Right hindlimb (tissue), 1 donor: ENCODE measurements at regions not wholly inside any gene's neighbourhood (a gene's known extent, or its start where the extent isn't known, plus 50 kb on each side); places are given as distances from the start of the nearest gene placed in this dataset.
"Not testable (repeated sequence)": the region's sequence is repeated elsewhere in the genome, so short reads cannot be mapped to it uniquely, and the experiment has no call there.

Source experiments
- DNase-seq: peaks from one replicate; pipeline ENCODE4 v3.0.0-alpha.2; 2018

DNA sequence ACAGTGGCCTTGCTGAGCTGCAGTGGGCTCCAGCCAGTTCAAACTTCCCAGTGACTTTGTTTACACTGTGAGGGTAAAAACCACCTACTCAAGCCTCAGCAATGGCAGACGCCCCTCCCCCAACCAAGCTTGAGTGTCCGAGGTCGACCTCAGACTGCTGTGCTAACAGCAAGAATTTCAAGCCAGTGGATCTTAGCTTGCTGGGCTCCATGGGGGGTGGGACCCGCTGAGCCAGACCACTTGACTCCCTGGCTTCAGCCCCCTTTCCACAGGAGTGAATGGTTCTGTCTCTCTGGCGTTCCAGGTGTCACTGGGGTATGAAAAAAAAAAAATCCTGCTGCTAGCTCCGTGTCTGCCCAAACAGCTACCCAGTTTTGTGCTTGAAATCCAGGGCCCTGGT lies 168.9 kb upstream of the INTU start:
- DNase-seq = no peak

DNA sequence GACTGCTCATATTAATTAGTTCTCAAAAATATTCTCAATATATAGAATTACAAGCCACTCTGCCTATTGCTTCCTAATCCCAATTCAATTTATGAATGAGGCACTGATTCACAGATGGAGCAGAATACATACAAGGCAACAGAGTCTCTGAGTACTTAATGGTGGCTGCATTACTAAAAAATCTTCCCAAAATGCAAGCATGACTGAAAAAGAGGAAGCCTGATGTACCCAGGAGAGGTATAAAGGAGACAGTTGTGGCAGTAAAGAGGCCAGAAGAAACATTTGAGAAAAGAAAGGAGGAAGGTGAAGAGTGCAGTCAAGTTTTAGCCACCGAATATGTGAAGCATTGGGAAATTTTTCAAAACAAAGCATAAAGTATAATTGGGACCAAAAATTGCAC lies 163.2 kb upstream of the INTU start:
- no peak for DNase-seq

DNA sequence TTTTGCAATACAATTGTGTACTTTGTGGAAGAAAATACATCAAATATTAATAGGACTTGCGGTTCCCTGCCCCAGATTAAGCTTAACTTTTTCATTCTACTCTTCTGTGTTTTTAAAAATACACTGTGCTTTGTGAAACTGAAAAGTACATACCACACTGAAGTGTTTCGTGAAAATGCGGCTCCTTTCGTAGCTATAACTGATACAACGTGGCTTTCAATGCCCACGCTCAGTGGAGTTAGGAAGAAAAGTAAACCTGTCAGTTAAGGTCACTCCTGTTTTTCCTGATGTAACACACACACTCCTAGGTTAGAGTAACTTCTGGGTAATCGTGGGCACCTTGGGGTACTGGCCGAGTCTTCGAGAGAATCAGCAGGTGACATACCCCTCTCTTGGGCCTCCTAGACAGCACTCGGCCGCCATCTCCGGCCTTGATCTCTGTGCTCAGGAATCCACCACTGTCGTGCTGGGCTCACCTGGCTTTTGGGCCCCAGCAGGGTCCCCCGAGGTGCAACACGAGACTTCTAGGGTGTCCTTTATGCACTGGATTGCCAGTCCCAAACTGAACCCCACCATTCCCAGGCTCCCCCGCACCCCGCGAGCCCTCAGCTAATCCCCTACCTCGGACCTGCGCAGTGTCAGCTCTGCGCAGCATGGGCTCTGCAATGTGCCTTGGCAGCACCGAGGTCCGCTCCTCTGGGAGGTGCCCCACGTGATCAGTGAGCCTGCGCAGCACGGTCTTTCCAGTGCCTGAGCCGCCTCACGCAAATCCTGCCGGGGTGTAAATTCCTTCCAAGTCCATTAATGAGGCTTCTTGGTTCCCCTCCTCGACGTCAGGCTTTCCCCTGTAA lies 162.6 kb upstream of the INTU start:
- DNase-seq = no peak

DNA sequence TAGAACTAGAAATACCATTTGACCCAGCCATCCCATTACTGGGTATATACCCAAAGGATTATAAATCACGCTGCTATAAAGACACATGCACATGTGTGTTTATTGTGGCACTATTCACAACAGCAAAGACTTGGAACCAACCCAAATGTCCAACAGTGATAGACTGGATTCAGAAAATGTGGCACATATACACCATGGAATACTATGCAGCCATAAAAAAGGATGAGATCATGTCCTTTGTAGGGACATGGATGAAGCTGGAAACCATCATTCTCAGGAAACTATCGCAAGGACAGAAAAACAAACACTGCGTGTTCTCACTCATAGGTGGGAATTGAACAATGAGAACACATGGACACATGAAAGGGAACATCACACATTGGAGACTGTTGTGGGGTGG lies 154.5 kb upstream of the INTU start:
- DNase-seq = not testable (repeated sequence)

DNA sequence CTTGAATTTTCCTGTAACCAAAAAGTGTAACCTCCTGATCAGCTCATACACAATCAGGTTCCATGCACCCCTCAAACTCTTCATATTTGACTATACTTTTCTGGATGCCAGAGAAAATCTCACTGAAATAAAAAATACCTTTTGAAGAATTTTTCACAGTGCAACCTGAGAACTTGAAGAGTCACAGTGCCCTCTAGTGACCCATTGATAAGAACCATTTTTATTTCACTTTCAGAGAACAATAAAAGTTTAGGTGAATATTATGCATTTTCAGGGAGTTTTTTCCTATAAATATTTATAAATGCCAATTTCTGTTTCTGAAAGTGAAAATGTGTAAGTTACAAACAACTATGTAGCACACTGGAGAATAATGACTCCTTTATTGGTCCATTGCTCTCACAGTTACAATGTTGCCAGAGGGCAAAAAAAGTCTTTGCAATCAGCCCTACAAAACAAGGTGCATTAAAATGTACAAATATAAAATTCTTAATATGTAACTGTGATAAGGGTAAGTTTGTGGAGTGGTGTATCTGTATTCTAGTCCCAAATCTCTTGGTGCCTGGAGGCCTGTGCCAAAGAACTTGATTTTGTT lies 153.6 kb upstream of the INTU start:
- DNase-seq = no peak

DNA sequence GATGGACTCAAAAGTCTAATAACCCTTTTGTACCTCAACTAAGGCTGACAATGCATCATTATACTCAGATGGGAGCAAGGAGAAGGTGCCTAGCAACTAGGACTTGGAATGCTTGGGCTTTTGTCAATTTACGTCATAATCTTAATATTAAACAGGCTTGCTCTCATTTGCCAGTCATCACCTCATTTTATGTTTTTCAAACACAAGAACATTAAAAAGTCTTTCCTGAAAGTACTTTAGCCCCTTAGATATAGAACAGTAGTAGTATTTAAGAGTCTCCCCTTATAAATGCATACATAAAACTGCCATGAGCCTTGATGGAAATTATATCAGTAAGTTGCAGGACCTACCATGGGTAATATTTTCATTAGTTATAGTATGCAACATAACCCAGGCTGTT lies 150.7 kb upstream of the INTU start:
- no peak for DNase-seq

DNA sequence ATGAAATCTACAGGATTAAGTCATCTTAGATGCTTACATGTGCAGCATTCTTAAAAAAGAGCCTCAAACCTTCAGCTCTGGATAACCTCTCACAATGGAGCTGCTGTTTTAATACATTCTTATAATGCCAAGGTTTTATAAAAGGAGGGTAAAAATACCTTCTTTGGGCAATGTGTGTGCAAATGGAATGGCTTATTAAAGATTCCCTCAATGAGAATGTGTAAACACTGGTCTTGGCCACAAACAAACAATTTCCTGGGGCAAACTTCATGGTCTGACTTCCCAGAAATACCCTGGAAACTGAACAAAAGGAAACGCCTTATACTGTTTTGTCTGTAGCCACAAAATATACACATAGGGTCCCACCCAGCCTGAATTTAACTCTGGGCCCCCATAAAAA lies 148.6 kb upstream of the INTU start:
- DNase-seq = no peak

DNA sequence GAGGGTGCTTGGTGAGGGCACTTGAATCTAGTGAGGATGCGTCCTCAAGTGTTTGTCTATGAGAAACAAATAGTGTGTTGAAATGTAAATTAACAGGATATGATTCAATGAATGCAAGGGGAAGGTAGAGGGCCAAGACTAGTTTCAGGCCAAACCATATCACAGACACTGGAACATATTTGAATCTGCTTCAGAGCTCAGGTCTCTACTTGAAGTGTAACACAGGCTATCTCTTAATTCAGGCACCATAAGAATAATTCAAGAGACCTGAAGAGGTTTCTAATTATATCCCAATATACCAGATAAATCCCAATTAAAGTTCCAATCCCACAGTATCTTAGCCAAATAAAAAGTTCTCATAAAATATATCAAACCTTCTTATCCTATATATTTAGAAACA lies 146.5 kb upstream of the INTU start:
- no peak for DNase-seq

DNA sequence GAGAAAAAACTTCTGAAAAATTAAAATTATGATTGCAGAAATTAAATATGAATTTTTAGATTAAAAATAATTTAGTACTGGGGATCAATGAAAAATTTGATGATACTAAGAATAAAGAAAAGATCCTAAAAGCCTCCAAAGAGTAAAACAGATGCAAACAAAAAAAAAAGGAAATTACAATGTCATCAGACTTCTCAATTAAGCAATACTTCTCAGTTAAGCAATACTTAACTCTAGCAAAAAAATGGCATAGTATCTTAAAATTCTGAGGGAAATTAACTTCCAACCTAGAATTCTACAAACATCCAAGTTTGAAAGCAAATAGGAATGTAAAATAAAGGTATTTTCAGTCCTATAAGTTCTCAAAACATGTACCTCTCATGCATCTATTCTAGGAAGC lies 141.2 kb upstream of the INTU start:
- DNase-seq = no peak

DNA sequence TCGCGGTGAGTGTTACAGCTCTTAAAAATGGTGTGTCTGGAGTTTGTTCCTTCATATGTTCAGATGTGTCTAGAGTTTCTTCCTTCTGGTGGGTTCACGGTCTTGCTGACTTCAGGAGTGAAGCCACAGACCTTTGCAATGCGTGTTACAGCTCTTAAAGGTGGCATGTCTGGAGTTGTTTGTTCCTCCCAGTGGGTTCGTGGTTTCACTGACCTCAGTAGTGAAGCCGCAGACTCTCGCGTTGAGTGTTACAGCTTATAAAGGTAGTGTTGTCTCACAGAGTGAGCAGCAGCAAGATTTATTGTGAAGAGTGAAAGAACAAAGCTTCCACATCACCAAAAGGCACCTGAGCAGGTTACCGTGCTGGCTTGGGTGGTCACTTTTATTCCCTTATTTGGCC lies 135.9 kb upstream of the INTU start:
- DNase-seq = not testable (repeated sequence)

DNA sequence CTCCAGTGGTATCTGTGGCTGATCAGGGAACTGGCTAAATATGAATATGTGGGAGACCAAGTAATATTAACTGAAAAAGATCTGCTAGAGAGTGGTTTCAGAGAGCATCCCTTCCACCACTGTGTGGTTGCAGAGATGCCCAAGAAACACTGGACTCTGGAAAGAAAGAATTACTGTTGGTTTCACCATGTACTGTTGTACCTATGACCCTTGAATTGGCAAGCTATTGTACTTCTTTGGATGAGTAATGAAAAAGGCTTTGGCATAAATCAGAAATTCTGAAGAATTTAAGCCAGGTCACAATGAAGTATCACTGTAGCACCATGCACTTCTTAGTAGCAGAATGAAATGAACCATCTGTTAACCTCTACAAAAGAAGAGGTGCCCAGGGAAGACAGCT lies 134.4 kb upstream of the INTU start:
- no peak for DNase-seq

DNA sequence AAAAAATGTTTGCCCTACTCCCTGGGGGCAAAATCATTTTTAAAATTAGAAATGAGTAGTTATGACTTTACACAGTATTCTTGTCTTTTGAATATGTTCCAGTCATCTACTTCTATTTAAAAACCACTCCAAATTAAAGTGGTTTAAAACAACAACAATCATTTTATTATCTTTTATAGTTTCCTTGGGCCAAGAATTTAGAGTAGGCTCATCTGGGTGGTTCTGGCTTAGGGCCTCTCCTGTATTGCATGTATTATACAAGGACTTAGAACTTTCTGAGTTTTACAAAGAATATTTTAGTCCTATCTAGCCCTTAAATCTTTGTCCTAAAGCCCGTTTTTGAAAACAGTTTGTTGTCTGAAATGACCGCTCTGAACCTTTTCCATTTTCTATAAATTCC lies 132.5 kb upstream of the INTU start:
- DNase-seq = no peak

DNA sequence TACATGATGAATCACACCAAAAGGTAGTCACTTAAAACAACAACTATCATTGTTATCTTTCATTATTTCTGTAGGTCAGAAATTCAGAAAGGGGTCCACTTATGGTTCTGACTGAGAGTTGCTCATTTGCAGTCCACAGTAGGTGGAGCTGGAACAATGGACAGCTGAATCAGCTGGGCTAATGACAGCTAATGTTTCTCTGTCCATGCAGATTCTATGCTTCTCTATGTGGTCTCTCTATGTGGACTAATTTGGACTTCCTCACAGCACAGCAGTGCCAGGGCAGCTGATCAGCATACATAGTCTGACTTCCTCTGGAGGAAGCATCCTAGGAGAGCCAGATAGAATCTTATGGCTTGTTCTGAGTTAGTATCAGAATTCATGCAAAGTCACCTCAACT lies 131.7 kb upstream of the INTU start:
- DNase-seq = no peak

DNA sequence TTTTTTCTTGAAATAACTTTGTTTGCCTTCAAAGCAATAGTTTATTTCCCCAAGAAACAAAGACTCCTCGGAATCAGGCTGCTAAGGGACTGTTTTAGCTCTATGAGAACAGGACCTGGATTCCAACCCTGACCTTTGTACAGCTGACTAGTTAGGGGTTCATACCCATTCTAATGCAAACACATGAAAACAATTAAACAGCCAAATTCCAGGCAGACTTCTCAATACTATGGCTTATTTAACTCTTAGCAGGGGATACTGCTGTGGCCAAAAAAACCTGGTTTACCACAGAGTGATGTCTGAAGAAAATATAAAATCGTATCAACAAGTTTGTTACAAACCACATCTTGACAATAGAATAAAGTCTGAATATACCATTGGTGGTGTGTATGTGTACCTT lies 129.6 kb upstream of the INTU start:
- DNase-seq = no peak

DNA sequence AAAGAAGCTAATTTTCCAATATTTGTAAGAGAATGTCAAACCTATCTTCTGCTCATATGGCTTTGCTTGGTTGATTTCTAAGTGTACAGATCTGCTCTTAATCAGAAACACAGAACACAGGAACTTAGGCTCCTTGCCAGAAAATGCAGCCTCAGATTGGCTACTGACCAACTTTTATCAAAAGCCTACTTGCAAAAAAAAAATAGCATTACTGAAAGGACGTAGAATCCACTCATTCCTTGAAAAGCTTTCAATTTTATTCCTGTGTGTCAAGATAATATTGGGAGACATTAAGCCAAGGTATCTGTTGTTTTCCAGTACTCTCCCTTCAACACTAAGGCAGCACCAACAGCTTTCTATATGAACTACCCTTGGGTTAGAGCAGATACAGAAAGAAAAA lies 127.6 kb upstream of the INTU start:
- DNase-seq = peak; percentile 45

DNA sequence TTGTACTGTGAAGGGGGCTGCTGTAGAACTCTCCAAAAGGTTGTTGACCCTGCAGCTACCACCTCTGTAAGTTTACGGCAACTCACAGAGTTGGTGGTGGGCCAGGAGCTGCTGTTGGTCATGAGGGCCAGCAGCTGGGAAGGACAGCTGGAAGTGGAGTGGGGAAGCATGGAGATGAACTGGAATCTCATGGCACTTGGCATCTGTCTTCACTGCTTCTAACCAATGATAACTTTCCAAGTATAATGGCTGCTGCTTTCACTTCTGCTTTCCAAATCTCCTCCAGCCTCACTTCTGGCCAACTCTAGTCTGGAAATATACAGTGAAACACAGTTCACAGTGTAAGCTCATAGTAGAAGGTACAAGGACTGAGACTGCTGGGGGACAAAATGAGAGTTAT lies 126.5 kb upstream of the INTU start:
- DNase-seq = peak; percentile 45

DNA sequence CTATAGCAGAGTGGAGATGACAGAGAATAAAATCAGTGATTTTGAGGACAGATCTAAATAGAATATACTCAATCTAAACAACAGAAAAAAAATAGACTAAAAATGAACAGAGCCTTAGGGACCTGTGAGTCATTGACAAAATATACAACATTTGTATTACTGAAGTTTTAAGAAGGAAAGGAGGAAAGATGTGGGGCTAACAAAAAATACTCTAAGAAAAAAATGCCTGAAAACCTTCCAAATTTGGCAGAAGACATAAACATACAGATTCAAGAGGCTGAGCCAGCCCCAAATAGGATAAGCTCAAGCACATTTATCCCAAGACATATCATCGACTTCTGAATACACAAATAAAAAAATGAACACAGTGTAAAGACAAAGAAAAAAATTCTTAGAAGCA lies 123.6 kb upstream of the INTU start:
- DNase-seq = no peak

DNA sequence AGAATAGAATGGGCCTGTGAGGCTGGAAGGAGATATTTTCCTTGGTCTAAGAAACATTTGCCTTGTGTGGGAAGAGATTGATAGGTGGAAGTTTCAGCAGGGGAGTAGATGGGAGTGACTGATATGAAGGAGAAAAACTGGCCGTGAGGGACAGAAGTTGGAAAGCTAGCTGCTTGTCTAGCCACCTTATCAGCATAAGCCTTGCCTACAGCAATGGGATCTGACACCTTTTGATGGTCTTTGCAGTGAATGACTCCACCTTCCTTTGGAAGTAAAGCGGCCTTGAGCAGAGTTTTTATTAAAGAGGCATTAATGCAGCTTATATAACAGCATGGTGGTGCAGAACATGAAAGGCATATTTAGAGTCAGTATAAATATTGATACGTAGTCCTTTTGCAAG lies 120.1 kb upstream of the INTU start:
- not testable (repeated sequence) for DNase-seq

DNA sequence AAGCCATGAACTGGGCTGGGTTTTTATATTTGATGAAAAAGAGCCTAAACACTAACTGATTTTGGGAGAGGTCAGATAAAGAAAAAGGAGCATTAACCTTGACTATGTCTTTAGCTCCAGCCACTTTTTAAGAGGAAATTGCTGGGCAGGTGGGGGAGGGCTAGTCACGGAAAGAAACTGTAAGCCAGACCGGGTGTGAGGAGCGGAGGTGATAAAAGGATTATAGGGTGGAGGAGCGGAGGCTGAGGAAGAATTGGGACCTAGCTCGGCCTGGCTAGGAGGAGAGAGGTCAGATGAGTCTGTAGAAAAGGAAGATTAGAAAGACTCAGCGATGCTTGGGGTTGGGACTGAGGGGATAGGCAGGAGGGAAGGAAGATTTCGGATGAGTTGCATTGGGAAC lies 117.5 kb upstream of the INTU start:
- DNase-seq = not testable (repeated sequence)

DNA sequence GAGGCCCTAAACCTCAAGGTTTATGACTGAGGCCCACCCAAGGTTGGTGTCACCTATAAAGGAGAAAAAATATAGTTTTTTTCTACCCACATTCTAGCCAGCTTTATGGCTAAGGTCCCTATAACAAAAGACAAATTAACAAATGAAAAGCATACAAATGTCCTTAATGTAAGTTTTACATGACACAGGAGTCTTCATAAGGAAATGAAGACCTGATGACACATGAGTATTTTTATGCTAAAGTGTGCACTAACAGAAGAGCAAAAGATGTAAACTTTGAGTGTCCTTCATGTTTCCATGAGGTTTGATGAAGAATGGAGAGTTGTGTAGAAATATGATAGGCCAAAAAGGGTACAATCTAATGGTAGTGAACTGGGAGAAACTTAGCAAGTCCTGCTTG lies 114.7 kb upstream of the INTU start:
- DNase-seq = no peak

DNA sequence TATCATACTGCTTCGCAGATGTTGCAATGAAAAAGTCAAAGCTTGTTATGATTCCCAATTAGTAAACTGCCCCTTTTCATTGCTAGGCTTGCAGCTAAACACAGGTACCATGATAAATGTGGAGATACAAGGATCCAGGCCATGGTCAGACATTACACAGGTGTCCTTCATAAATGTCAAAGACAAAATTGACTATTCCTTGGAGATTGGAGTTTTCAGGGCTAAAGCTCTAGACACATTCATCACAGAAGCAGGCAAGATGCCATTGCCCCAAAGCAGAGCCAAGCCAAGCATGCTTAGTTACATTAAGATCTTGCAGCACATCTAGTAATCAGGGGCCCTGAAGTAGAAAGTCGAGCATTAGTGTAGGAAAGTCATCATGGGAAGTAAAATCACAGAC lies 111.3 kb upstream of the INTU start:
- peak; percentile 36 for DNase-seq

DNA sequence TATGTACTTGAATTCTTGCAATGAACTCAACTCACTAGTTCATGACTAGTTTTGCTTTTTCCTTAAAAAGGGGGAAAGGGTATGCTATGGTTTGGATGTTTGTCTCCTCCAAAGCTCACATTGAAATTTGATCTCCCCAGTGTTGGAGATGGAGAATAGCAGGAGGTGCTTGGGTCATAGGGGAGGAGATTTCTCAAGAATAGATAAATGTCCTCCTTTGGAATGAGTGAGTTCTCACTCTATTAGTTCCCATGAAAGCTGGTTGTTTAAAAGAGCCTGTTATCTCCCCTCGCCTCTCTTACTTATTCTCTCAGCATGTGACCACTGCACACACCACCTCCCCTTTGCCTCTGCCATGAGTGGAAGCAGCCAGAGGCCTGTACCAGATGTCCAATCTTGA lies 109.4 kb upstream of the INTU start:
- DNase-seq = no peak

DNA sequence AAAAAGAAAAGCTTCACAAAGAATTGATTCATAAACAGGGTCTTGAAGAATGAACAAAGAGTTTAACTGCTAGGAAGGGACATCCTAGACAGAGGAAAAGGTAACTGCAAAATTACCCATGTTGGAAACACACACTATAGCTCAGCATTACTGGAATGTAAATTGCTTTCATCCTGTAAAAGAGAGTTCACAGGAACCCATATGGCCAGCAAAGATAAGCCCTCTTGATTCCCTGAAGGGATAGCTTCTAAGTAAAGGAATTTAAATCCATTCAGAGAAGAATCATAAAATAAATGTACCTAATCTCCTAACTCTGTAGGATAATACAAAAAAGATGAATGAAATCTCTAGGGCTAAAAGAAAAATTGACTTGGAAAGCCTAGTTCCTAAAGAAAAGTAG lies 107.1 kb upstream of the INTU start:
- no peak for DNase-seq

DNA sequence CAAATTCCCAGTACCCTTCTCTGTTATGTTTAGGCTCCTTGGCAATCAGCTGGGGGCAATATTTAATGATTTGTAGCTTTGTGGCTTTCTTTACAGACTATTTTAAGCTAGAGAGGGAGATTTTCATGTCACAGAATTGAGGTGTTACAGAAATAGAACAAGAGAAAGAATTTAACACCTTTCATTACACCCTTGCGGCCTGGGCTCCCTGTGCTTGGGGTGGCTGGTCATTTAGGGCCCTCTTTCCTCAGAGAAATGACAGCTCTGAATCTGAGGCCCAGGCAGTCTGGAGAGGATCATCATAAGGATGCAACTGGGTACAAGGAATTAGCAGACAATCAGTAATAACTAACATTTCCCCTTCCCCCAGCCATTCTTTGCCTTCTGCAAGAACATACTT lies 104.5 kb upstream of the INTU start:
- no peak for DNase-seq

DNA sequence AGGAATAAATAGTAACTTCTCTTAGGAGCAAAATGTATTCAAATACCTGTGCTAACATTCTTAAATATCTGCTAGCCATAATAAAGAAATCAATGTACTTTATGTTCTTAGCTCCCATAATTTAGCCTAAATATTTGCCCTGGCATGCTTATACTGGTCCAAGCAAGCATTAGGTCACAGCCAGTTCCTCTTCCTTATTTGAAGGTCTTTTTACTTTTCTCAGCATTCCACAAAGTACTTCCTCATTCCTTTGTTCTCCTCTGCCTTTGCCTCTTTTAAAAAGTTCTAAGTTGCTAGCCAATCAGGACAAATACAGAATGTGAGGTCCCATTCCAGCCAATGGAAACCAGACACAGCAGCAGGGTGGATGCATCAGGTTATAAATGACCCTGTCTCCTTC lies 102.9 kb upstream of the INTU start:
- not testable (repeated sequence) for DNase-seq
